Nephron progenitor cell (in vitro differentiated cells): ENCODE measurements at regions not wholly inside any gene's neighbourhood (a gene's known extent, or its start where the extent isn't known, plus 50 kb on each side); places are given as distances from the start of the nearest gene placed in this dataset.

Experiments
- DNase-seq: peaks from one replicate; pipeline ENCODE4 v3.0.0; 2021
- H3K27ac Mint-ChIP-seq: 2 replicates; pipeline ENCODE4 v1.8.0; 2021; ENCODE audit warnings: mild to moderate bottlenecking, moderate library complexity, mixed read lengths
- H3K27me3 Mint-ChIP-seq: 2 replicates; pipeline ENCODE4 v1.8.0; 2021; ENCODE audit warnings: mild to moderate bottlenecking, low read depth, mixed read lengths; ENCODE audit not compliant: poor library complexity
- H3K36me3 Mint-ChIP-seq: 2 replicates; pipeline ENCODE4 v1.8.0; 2021; ENCODE audit warnings: low read depth, mixed read lengths
- H3K4me1 Mint-ChIP-seq: 2 replicates; pipeline ENCODE4 v1.8.0; 2021; ENCODE audit warnings: mixed read lengths
- H3K4me3 Mint-ChIP-seq: 2 replicates; pipeline ENCODE4 v1.8.0; 2021; ENCODE audit warnings: mild to moderate bottlenecking, moderate library complexity, mixed read lengths
- H3K9me3 Mint-ChIP-seq: 2 replicates; pipeline ENCODE4 v1.8.0; 2021; ENCODE audit warnings: mild to moderate bottlenecking, moderate library complexity, mixed read lengths
- TF ChIP-seq, protein P1 (sequence below): fragments of 200-600 bp; sonication (generic); IDR thresholded peaks from 2 replicates; pipeline ENCODE4 v1.5.0; 2021; ENCODE audit warnings: antibody characterized with exemption

DNA sequence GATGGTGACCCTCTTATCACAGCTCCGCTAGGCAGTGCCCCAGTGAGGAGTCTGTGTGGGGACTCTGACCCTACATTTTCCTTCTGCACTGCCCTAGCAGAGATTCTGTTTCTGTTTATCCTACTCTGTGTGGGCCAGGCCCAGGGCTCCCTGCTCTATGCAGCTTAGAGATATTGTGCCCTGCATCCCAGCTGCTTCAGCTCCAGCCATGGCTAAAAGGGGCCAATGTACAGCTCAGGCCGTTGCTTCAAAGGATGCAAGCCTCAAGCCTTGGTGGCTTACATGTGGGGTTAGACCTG is 2030.7 kb upstream of the CDH9 start:
- no peaks in the 10 kb centered on the region for H3K9me3 Mint-ChIP-seq
- H3K4me1 Mint-ChIP-seq, result no peaks in the 10 kb centered on the region
- no peaks in the 10 kb centered on the region for H3K36me3 Mint-ChIP-seq
- H3K4me3 Mint-ChIP-seq, result no peak overlapping the region
- DNase-seq, result no peak
- peaks cover 5% of the 10 kb centered on the region for H3K27me3 Mint-ChIP-seq
- TF ChIP-seq, protein P1, sequence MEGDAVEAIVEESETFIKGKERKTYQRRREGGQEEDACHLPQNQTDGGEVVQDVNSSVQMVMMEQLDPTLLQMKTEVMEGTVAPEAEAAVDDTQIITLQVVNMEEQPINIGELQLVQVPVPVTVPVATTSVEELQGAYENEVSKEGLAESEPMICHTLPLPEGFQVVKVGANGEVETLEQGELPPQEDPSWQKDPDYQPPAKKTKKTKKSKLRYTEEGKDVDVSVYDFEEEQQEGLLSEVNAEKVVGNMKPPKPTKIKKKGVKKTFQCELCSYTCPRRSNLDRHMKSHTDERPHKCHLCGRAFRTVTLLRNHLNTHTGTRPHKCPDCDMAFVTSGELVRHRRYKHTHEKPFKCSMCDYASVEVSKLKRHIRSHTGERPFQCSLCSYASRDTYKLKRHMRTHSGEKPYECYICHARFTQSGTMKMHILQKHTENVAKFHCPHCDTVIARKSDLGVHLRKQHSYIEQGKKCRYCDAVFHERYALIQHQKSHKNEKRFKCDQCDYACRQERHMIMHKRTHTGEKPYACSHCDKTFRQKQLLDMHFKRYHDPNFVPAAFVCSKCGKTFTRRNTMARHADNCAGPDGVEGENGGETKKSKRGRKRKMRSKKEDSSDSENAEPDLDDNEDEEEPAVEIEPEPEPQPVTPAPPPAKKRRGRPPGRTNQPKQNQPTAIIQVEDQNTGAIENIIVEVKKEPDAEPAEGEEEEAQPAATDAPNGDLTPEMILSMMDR, result no peak
- H3K27ac Mint-ChIP-seq, result peak overlapping the region; percentile 44

- no peak overlapping the region for H3K27ac Mint-ChIP-seq
- H3K36me3 Mint-ChIP-seq, result no peaks in the 10 kb centered on the region
- TF ChIP-seq, protein P1, result no peak
- no peaks in the 10 kb centered on the region for H3K9me3 Mint-ChIP-seq
- no peaks in the 10 kb centered on the region for H3K27me3 Mint-ChIP-seq
- no peak overlapping the region for H3K4me3 Mint-ChIP-seq
- no peaks in the 10 kb centered on the region for H3K4me1 Mint-ChIP-seq
- DNase-seq, result no peak
Observed at GRCh38 chr5:29061381-29061780, 2023.0 kb upstream of the CDH9 start.

DNA sequence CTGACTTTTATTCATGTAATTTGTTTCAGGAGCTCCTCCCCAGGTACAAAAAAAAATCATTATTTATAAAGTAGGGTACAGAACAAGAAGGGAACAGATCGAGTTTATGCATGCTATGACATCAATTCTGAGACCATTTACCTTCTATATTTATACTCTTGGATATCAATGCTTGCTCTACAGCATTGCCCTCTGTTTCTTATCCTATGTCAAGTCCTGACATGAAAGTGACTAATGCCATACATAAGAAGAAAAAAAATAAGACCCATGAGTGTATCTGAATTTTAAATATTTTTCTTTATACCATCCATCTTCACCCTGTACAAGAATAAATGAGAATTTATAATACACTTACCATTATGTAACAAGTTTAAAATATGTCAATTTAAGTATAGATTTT is 2016.3 kb upstream of the CDH9 start:
- Mint-ChIP-seq H3K9me3 (no peaks in the 10 kb centered on the region), H3K4me3 (no peak overlapping the region), H3K27me3 (no peaks in the 10 kb centered on the region), H3K36me3 (no peaks in the 10 kb centered on the region), H3K4me1 (no peaks in the 10 kb centered on the region), H3K27ac (no peak overlapping the region)
- TF ChIP-seq, protein P1, result no peak
- no peak for DNase-seq

DNA sequence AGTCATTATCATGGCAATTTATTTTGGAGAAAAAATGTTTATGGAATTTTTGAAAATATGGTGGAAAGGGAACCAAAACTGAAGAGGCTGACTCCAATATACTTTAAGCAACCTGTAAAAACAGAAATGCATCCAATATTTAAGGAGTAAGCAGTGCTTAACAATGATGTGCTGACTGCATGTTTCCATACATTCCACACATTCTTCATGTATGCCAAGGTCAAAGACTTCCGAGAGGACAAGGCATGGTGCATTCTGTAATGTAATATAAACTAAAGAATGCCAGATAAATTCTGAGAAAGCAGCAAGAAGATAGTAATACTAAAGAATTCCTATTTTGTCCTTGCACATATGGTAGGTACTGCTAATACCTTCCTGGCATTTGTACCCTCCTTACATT is 2015.9 kb upstream of the CDH9 start:
- no peak overlapping the region for H3K27ac Mint-ChIP-seq
- no peaks in the 10 kb centered on the region for H3K9me3 Mint-ChIP-seq
- no peak for DNase-seq
- no peaks in the 10 kb centered on the region for H3K4me1 Mint-ChIP-seq
- TF ChIP-seq, protein P1, result no peak
- H3K36me3 Mint-ChIP-seq, result no peaks in the 10 kb centered on the region
- H3K4me3 Mint-ChIP-seq, result no peak overlapping the region
- H3K27me3 Mint-ChIP-seq, result no peaks in the 10 kb centered on the region

DNA sequence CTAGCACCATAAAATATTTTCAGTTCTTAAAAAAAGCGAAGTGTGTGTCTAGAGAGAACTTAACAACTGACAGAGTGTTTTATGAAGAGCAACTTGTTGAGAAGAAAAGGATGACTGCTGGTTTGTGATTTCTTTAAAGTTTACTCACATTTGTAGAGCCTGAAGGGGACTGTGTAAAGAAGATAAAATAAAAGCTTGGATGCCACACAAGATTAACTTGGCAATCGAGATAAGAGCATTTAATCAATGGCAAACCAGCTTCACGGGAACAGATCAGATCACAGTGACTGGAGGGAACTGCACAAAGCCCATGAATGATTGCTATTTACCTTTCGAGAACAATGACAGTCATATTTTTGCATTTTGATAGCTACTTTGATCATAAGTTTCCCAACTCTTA is 2013.1 kb upstream of the CDH9 start:
- Mint-ChIP-seq H3K27me3 (no peaks in the 10 kb centered on the region), H3K9me3 (no peaks in the 10 kb centered on the region), H3K36me3 (no peaks in the 10 kb centered on the region), H3K4me1 (no peaks in the 10 kb centered on the region), H3K27ac (no peak overlapping the region), H3K4me3 (no peak overlapping the region)
- DNase-seq, result no peak
- TF ChIP-seq, protein P1, result no peak

DNA sequence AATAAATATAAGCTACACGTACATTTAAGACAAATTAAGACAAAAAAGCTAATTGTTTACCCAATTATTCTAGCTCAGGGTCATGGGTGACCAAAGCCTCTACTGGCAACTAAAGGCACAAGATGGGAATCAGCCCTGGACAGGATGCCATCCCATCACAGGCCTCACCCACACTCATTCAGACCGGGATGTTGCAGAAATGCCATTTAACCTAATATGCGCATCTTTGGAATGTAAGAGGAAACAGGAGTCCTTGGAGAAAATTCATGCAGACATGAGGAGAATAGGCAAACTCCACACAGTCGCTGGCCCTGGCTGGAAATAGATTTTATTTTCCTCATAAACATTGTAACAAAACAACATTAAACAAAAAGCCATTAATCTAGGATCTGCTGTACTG is 2003.8 kb upstream of the CDH9 start:
- Mint-ChIP-seq H3K9me3 (no peaks in the 10 kb centered on the region), H3K4me1 (no peaks in the 10 kb centered on the region)

More for the DNA sequence above, 2003.8 kb upstream of the CDH9 start:
- H3K36me3 Mint-ChIP-seq, result no peaks in the 10 kb centered on the region
- no peak for DNase-seq
- no peaks in the 10 kb centered on the region for H3K27me3 Mint-ChIP-seq
- no peak overlapping the region for H3K4me3 Mint-ChIP-seq
- TF ChIP-seq, protein P1, result no peak
- no peak overlapping the region for H3K27ac Mint-ChIP-seq
